ENCODE measurements at regions not wholly inside any gene's neighbourhood (a gene's known extent, or its start where the extent isn't known, plus 50 kb on each side); places are given as distances from the start of the nearest gene placed in this dataset.

DNA sequence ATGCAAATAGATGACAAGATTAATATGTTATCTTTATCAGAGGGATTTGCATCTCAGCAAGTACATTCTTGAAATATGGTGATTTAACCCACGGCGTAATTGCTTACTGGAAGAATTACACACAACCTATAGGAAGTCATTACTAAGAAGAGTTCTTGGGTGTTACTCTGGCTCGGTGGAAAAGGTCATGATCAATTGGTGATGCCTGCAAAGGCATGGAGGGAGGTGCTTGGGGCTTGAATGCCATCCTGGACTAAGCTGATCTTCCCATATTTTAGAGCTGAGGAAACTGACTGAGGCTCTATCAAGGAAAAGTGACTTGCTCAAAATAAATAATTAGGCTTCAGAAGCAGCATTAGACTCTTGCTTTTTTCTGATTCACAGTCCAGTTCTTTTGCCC is 137.5 kb upstream of the JUN start:
- TF ChIP-seq, protein P1, sequence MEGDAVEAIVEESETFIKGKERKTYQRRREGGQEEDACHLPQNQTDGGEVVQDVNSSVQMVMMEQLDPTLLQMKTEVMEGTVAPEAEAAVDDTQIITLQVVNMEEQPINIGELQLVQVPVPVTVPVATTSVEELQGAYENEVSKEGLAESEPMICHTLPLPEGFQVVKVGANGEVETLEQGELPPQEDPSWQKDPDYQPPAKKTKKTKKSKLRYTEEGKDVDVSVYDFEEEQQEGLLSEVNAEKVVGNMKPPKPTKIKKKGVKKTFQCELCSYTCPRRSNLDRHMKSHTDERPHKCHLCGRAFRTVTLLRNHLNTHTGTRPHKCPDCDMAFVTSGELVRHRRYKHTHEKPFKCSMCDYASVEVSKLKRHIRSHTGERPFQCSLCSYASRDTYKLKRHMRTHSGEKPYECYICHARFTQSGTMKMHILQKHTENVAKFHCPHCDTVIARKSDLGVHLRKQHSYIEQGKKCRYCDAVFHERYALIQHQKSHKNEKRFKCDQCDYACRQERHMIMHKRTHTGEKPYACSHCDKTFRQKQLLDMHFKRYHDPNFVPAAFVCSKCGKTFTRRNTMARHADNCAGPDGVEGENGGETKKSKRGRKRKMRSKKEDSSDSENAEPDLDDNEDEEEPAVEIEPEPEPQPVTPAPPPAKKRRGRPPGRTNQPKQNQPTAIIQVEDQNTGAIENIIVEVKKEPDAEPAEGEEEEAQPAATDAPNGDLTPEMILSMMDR (IDR thresholded peaks at IDR 0.05): no peak
- no peak for TF ChIP-seq POLR2A (IDR thresholded peaks at IDR 0.05)
